ENCODE measurements at regions not wholly inside any gene's neighbourhood (a gene's known extent, or its start where the extent isn't known, plus 50 kb on each side); places are given as distances from the start of the nearest gene placed in this dataset.

DNA sequence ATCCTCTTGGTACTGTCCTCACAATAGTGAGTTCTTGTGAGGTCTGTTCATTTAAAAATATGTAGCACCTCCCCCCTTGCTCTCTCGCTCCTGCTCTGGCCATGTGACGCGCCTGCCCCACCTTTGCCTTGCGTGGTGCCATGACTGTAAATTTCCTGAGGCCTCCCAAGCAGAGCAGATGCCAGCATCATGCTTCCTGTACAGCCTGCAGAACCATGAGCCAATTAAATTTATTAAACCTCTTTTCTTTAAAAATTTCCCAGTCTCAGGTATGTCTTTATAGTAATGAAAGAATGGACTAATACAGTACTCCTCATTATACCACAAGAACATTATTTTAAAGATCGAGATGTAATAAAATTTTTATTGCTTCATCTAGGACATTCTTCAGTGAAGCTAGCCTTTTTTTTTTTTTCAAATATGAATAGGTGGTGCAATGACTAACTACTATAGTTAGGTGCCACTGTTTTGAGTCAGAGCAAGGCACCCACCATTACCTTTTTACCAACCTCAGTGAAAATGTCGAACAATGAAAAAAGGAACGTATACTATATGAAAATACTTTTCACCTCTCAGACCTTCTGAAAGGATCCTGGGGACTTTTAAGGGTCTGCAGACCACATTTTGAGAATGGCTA is 191.1 kb upstream of the SGK1 start:
- no peak overlapping the region for H3K4me2 ChIP-seq (ENCODE audit: insufficient read depth in 1 of 2, low read depth in 2 of 2, low read length in 2 of 2)
- no peak overlapping the region for H3K4ac ChIP-seq (replicated peaks; ENCODE audit: insufficient read length, low read depth, low read length)
- H4K8ac ChIP-seq (ENCODE audit: extremely low read depth, insufficient read depth, low read length): no peak overlapping the region
- no peaks in the 10 kb centered on the region for H3K27me3 ChIP-seq (replicated peaks in 1 of 4; ENCODE audit: control insufficient read depth in 3 of 4, extremely low read depth in 1 of 4, insufficient read depth in 3 of 4, low read length in 3 of 4)
- no peak overlapping the region for H2BK15ac ChIP-seq (ENCODE audit: low read length)
- no peaks in the 10 kb centered on the region for H3K36me3 ChIP-seq (ENCODE audit: control insufficient read depth in 2 of 4, insufficient read depth in 4 of 4, low read length in 3 of 4)
- no peaks in the 10 kb centered on the region for H3K79me1 ChIP-seq (ENCODE audit: low read depth, low read length)
- no peaks in the 10 kb centered on the region for H3K4me1 ChIP-seq (replicated peaks in 1 of 4; ENCODE audit: control insufficient read depth in 3 of 4, insufficient read depth in 4 of 4, low read length in 3 of 4)
- H3K18ac ChIP-seq (ENCODE audit: extremely low read depth, low read length): no peak overlapping the region
- FAIRE-seq: no peak
- no peak overlapping the region for H3K27ac ChIP-seq (ENCODE audit: low read depth, low read length)
- no peak overlapping the region for H3K4me3 ChIP-seq (ENCODE audit: extremely low read depth in 1 of 4, insufficient read depth in 2 of 4, low read depth in 3 of 4, low read length in 4 of 4)
- CTCF ChIA-PET (ENCODE audit: partially characterized antibody): interaction anchor here (1.4 kb wide), 2 partner anchors 8 to 333 kb away, joined by 4 read pairs; no protein-coding TSS in a partner anchor
- H3K79me2 ChIP-seq (ENCODE audit: control insufficient read depth in 1 of 2, insufficient read depth in 2 of 2, low read length in 2 of 2): no peaks in the 10 kb centered on the region
- H2BK20ac ChIP-seq (ENCODE audit: low read length): no peak overlapping the region
- no peak overlapping the region for H2BK12ac ChIP-seq (ENCODE audit: low read depth, low read length)
- no peaks in the 10 kb centered on the region for H4K20me1 ChIP-seq (replicated peaks in 1 of 2; ENCODE audit: control insufficient read depth in 1 of 2, insufficient read depth in 2 of 2, low read length in 2 of 2)
- no peak overlapping the region for H2AK5ac ChIP-seq (ENCODE audit: low read depth, low read length)
- H2BK5ac ChIP-seq (ENCODE audit: low read depth, low read length): no peak overlapping the region
- H4K91ac ChIP-seq (replicated peaks; ENCODE audit: insufficient read length, low read length): no peak overlapping the region
- no peaks in the 10 kb centered on the region for H3K23me2 ChIP-seq (ENCODE audit: low read depth, low read length)
- no peak overlapping the region for H3K56ac ChIP-seq (replicated peaks; ENCODE audit: insufficient read length, low read depth, low read length)
- no peaks in the 10 kb centered on the region for H3K9me3 ChIP-seq (ENCODE audit: insufficient read depth in 2 of 2, low read depth in 1 of 2, low read length in 1 of 2)
- H3K9ac ChIP-seq (replicated peaks in 1 of 4; ENCODE audit: extremely low read depth in 1 of 4, low read depth in 3 of 4, low read length in 3 of 4): no peak overlapping the region
- no peak overlapping the region for H2BK120ac ChIP-seq (replicated peaks; ENCODE audit: low read depth, low read length)
- 89% methylated on average over 7 of the region's 7 CpGs; no CpG with 5 or more reads in 1 of the 2 experiments for WGBS, 2 experiments (ENCODE audit: extremely low coverage in 1 of 2, insufficient coverage in 1 of 2, insufficient read length in 1 of 2, insufficient replicate concordance in 2 of 2, low coverage in 1 of 2, low lambda C conversion rate in 2 of 2, missing lambda C conversion rate in 1 of 2)
- POLR2A ChIA-PET (ENCODE audit: partially characterized antibody): no interaction called here
- no peak overlapping the region for H4K5ac ChIP-seq (ENCODE audit: insufficient read length, low read depth, low read length)
- no peak overlapping the region for H3K14ac ChIP-seq (ENCODE audit: insufficient read length)
- H2AFZ ChIP-seq (ENCODE audit: low read length): no peak overlapping the region
- no peak for DNase-seq (ENCODE audit: low read depth in 1 of 2, low spot score in 2 of 2)
- H3K23ac ChIP-seq (ENCODE audit: insufficient read length): no peak overlapping the region
- TF ChIP-seq CEBPB (IDR thresholded peaks at IDR 0.05; ENCODE audit: low read depth, low read length) (no peak), CHD2 (IDR thresholded peaks at IDR 0.05; ENCODE audit: low read length) (no peak), CTCF (IDR thresholded peaks at IDR 0.05; ENCODE audit: control extremely low read depth in 1 of 3, insufficient read depth in 1 of 3, low read depth in 1 of 3, low read length in 3 of 3) (no peak), POU5F1 (IDR thresholded peaks at IDR 0.05; ENCODE audit: low read depth, low read length) (no peak), BCL11A (IDR thresholded peaks at IDR 0.05; ENCODE audit: low read depth in 2 of 2, low read length in 2 of 2) (no peak), SIRT6 (IDR thresholded peaks at IDR 0.05; ENCODE audit: low read length) (no peak), CBX5 (IDR thresholded peaks at IDR 0.05; ENCODE audit: low read depth, low read length) (no peak), CREB1 (IDR thresholded peaks at IDR 0.05) (no peak), MAFK (IDR thresholded peaks at IDR 0.05; ENCODE audit: low read depth, low read length) (no peak), CHD1 (IDR thresholded peaks at IDR 0.05; ENCODE audit: low read depth, low read length) (no peak), RFX5 (IDR thresholded peaks at IDR 0.05; ENCODE audit: borderline replicate concordance, low read depth, low read length) (no peak), CTBP2 (IDR thresholded peaks at IDR 0.05; ENCODE audit: borderline replicate concordance, insufficient read depth, insufficient read length, low read length) (no peak), TCF12 (IDR thresholded peaks at IDR 0.05; ENCODE audit: low read depth, low read length) (no peak)
